SH-SY5Y (cell line): ENCODE measurements at regions not wholly inside any gene's neighbourhood (a gene's known extent, or its start where the extent isn't known, plus 50 kb on each side); places are given as distances from the start of the nearest gene placed in this dataset.

ENCODE experiments used
- GATA2 ChIP-seq: IDR thresholded peaks from 2 replicates; pipeline ENCODE4 v1.6.1; 2011; ENCODE audit warnings: mild to moderate bottlenecking, low read depth, low read length
- GATA3 ChIP-seq: IDR thresholded peaks from 2 replicates; pipeline ENCODE4 v1.6.1; 2011; ENCODE audit warnings: low read depth, mild to moderate bottlenecking, low read length, moderate library complexity

DNA sequence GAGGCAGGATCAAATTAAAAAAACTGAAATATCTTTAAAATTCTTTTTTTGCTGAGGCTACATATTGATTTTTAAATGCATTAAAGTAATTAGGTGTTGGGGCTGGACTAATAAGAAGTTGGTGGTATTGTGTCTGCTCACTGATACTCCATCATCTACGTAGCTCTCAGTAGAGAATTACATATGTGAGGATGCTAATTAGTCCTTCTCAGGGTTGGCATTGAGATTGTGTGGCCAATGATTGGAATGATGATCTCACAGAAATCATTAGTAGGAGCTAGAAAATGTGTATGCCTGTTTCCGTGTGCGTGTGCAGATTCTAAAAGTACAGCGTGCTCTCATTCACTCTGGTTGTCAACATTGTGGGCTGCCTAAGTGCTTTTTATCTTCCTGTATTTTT lies 283.8 kb downstream of the SH3GL2 start:
- TF ChIP-seq GATA2 (no peak), GATA3 (no peak)
